HG03565 (cell line): ENCODE measurements at regions not wholly inside any gene's neighbourhood (a gene's known extent, or its start where the extent isn't known, plus 50 kb on each side); places are given as distances from the start of the nearest gene placed in this dataset.
"Not testable (repeated sequence)": the region's sequence is repeated elsewhere in the genome, so short reads cannot be mapped to it uniquely, and the experiment has no call there.

Experiments used
- ATAC-seq: cut with Tn5 transposase; IDR thresholded peaks from one replicate; pipeline ENCODE4 v1.9.1; 2021; ENCODE audit warnings: mild to moderate bottlenecking, moderate library complexity; ENCODE audit not compliant: unreplicated experiment

GRCh38 chr2:146403546-146404160 lies 1441.2 kb upstream of the ACVR2A start:
- ATAC-seq = not testable (repeated sequence)

DNA sequence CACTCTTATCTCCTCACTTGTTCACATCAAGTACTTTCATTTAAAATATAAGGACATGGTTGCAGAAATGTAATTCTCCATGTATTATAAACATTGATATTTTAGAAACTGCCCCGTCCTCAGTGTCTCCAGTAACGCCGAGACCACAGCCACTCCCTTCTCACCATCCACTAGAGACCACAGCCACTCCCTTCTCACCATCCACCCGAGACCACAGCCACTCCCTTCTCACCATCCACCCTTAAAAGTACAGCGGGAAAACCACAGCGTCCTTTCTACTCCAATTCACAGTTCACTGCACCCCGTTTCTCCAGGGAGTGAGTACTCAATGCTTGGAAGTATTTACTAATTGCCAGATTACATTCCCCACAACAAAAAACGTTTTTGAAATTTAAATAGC lies 1452.2 kb upstream of the ACVR2A start:
- no peak for ATAC-seq

DNA sequence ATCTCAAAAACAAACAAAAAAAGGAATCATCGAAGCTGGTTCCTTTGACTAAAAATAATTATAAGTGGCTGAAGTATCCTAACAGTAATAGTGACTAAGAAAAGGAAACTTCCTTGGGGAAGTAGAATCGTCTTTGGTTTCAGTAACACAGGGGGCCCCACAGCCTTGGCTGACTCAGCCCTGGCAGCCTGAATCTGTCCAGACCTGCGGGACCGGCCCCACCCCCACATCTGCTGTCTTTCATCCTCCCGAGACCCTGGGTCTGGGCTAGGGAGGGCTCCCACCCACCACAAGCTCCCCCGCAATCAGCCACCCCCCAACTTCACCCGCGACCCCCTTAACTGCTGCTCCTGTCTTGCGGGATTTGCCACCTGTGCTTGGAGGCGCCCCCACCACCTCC lies 1452.6 kb upstream of the ACVR2A start:
- no peak for ATAC-seq

DNA sequence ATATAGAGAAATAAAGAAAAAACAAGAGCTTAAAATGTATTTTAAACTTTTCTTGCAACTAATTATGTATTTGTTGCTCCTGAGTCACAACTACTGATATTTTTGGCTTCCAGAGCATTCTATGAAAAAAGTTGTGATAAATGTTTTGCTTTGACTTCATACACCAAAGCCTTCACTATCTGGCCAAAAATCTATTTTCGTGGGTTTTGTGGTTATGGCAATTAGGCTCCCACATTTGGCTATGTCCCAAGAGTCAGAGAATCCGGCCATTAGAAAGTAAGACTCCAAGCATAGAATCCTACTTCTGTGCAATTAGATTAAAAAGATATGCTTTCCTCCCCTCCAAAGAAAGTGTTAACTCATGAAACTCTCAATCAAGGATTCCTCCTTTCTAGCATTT lies 1456.1 kb upstream of the ACVR2A start:
- no peak for ATAC-seq

DNA sequence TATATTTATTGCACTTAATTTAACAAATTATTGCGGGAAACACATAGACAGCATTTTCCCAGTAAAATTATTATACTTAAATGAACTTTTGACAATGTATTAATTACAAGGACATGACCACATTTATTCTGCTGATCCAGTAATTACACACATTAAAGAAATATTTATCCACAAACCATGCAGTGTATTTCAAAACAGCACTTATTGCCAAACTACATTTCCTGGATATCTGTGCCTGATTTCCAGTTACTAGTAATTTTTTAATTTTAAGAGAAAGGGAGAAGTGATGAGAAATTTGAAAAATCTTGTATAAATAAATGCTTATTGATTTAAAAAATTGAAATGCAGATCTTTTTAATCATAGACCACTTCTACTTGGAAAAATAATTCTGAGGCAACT lies 1458.7 kb upstream of the ACVR2A start:
- no peak for ATAC-seq

- ATAC-seq = peak; percentile 80
Observed at GRCh38 chr2:146385031-146385430, 1459.8 kb upstream of the ACVR2A start.

- no peak for ATAC-seq
Observed at GRCh38 chr2:146376511-146377064, 1468.2 kb upstream of the ACVR2A start.

GRCh38 chr2:146374505-146374904 lies 1470.3 kb upstream of the ACVR2A start:
- no peak for ATAC-seq

DNA sequence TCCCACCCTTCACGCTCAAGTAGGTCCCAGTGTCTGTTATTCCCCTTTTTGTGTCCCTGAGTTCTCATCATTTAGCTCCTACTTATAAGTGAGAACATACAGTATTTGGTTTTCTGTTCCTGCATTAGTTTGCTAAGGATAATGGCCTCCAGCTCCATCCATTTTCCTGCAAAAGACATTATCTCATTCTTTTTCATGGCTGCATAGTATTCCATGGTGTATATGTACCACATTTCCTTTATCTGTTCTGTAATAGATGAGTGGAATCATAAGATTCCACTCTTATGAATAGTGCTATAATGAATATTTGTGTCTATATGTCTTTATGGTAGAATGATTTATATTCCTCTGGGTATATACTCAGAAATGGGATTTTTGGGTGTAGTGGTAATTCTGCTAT lies 1473.5 kb upstream of the ACVR2A start:
- ATAC-seq = not testable (repeated sequence)

- no peak for ATAC-seq
Observed at GRCh38 chr2:146370826-146371225, 1474.0 kb upstream of the ACVR2A start.

DNA sequence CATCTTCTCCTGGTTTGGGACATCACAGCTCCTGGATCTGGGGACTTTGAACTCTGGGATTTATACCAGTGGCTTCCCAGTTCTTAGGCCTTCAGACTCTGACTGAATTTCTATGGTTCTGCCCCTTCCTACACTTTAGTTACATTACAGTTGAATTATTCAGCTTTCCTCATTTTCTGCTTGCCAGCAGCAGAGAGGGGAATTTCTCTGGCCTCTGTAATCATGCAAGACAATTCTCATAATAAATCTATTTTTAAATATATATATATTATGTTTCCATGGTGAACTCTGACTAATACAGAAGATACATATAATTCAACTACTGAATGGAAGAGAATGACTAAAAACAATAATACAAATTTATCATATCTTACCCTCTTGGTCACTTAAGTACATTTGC lies 1478.6 kb upstream of the ACVR2A start:
- ATAC-seq = no peak

DNA sequence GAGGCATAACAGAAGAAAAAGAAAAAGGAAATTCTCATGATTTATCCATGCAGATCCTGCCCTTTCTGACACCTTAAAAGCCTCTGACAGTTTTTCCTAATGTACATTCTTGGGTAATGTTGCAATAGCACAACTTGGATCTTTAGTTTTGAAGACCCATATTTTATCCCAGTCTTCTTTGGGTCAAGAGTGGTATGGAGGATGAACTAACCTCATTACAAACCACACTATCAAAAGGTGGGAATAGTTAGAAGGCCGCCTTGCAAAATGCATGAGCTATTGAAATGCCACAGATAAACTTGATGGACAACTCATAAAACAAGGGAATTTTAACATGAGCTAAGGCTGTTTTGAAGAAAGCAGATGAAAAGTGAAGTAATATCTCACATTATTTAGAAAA lies 1479.8 kb upstream of the ACVR2A start:
- ATAC-seq = no peak

GRCh38 chr2:146363731-146364130 lies 1481.1 kb upstream of the ACVR2A start:
- ATAC-seq = no peak

DNA sequence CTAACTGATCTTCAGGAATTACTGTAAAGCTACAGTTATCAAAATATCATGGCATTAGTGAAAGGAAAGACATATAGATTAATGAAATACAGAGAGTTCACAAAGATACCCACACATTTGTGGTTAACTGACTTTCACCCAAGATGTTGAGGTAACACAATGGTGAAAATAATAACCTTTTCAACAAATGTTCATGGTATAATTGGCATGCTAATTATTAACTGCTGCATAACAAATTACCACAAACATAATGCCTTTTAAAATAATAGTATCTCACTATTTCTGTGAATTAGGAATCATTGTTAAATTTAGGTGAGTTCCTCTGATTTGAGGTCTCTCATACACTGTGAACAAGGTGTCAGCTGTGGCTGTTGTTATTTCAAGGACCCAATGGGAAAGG lies 1493.1 kb upstream of the ACVR2A start:
- ATAC-seq = no peak

GRCh38 chr2:146349334-146349733 lies 1495.5 kb upstream of the ACVR2A start:
- no peak for ATAC-seq

DNA sequence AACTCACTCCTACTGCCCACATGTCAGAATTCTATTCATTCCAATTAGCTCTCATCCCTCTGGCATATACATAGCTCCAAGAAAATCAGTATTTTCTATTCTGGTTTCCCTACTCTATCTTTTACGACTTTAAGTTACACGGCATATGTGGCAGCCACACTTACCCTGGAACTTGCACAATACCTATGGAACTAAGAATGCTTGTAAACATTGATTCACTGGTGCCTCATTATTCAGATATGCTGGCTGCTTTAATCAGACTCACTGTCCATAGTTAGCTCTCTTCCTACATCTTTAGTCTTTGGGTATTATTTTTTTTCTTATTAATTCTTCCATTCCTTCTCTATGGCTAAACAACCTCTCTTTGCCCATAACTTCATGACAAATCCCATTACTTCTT lies 1519.9 kb upstream of the ACVR2A start:
- ATAC-seq = no peak

- no peak for ATAC-seq
Observed at GRCh38 chr2:146323564-146323963, 1521.3 kb upstream of the ACVR2A start.

DNA sequence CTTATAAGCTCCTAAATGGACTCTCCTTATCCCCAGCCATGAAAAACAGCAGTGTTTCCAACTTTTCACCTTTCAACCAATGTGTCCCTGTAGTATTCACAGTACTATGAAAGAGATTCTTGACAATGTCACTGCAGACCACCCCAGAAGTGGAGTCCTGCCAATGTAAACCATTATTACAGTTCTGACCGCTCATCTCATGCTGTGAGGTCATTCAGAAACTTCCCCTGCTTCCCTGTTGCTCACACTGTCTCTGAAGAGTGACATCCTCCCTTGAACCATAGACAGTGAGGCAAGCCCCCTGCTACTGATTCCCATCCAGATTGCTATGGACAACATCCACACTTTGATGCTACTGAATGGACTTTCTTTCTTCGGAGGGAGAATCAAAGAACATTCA lies 1523.7 kb upstream of the ACVR2A start:
- no peak for ATAC-seq

- ATAC-seq = no peak
Observed at GRCh38 chr2:146317959-146318358, 1526.9 kb upstream of the ACVR2A start.

- ATAC-seq = no peak
Observed at GRCh38 chr2:146312899-146313298, 1531.9 kb upstream of the ACVR2A start.

GRCh38 chr2:146305164-146305563 lies 1539.7 kb upstream of the ACVR2A start:
- no peak for ATAC-seq

DNA sequence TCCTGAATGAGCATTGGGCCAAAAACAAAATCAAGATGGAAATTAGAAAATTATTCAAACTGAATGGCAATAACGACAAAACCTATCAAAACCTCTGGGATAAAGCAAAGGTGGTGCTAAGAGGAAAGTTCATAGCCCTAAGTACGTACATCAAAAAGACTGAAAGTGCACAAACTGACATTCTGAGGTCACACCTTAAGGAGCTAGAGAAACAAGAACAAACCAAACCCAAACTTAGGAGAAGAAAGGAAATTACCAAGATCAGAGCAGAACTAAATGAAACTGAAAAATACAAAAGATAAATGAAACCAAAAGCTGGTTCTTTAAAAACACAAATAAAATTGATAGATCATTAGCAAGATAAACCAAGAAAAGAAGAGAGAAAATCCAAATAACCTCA lies 1543.5 kb upstream of the ACVR2A start:
- ATAC-seq = no peak

DNA sequence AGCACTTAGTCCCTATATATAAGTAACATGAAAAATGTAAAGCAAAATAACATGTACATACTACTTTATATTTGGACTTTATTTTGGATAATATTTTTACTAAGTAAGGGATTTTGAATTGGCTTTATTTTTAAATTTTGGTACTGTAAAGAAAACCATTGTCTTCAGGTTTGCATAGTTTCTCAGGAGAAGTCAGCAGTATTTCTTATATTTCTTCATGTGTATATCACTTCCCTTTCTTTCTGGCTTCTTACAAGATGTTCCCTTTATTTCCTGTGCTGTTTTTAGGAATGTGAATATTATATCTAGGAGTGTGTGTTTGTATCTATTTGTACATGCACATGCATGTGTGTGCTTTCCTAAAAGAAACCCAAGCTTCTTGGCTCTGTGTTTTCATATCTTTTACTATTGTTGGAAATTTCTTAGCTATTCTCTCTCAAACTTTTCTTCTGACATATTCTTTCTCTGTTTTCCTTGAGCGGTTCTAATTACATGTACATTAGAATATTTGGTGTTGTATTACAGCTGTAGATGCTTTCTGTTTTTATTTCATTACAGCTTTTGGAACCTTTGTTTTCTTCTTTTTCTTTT lies 1549.7 kb upstream of the ACVR2A start:
- ATAC-seq = no peak
